ENCODE measurements at regions not wholly inside any gene's neighbourhood (a gene's known extent, or its start where the extent isn't known, plus 50 kb on each side); places are given as distances from the start of the nearest gene placed in this dataset.

- DNase-seq: no peak
Observed at GRCh38 chr17:34156741-34157589, 98.1 kb upstream of the CCL2 start.

GRCh38 chr17:34161690-34162089, 93.4 kb upstream of the CCL2 start:
- DNase-seq: no peak

- no peak for DNase-seq
Observed at GRCh38 chr17:34163123-34163522, 92.0 kb upstream of the CCL2 start.

- DNase-seq: no peak
Observed at GRCh38 chr17:34163646-34164045, 91.4 kb upstream of the CCL2 start.

- no peak for DNase-seq
Observed at GRCh38 chr17:34164837-34165236, 90.2 kb upstream of the CCL2 start.

GRCh38 chr17:34166352-34166751, 88.7 kb upstream of the CCL2 start:
- no peak for DNase-seq

GRCh38 chr17:34167354-34167753, 87.7 kb upstream of the CCL2 start:
- no peak for DNase-seq

GRCh38 chr17:34168989-34169388, 86.1 kb upstream of the CCL2 start:
- DNase-seq: no peak

- no peak for DNase-seq
Observed at GRCh38 chr17:34169496-34169895, 85.6 kb upstream of the CCL2 start.

- peak; percentile 15 to 59 for DNase-seq
Observed at GRCh38 chr17:34171245-34171818, 83.8 kb upstream of the CCL2 start.

GRCh38 chr17:34172390-34172918, 82.6 kb upstream of the CCL2 start:
- DNase-seq: no peak

- DNase-seq: no peak
Observed at GRCh38 chr17:34173241-34173640, 81.8 kb upstream of the CCL2 start.

GRCh38 chr17:34174496-34174895, 80.6 kb upstream of the CCL2 start:
- DNase-seq: no peak

GRCh38 chr17:34176440-34176839, 78.6 kb upstream of the CCL2 start:
- no peak for DNase-seq

GRCh38 chr17:34177642-34178041, 77.4 kb upstream of the CCL2 start:
- DNase-seq: no peak

- DNase-seq: no peak
Observed at GRCh38 chr17:34178092-34178491, 77.0 kb upstream of the CCL2 start.

- DNase-seq: no peak
Observed at GRCh38 chr17:34182036-34182803, 72.9 kb upstream of the CCL2 start.

GRCh38 chr17:34195987-34196386, 59.1 kb upstream of the CCL2 start:
- no peak for DNase-seq

GRCh38 chr17:34198519-34198918, 56.6 kb upstream of the CCL2 start:
- DNase-seq: no peak

- no peak for DNase-seq
Observed at GRCh38 chr17:34199454-34199853, 55.6 kb upstream of the CCL2 start.

GRCh38 chr17:34199932-34200534, 55.1 kb upstream of the CCL2 start:
- peak; percentile 68 to 80 for DNase-seq

- no peak for DNase-seq
Observed at GRCh38 chr17:34201225-34201624, 53.9 kb upstream of the CCL2 start.

- no peak for DNase-seq
Observed at GRCh38 chr17:34201767-34202166, 53.3 kb upstream of the CCL2 start.

Measured in SHP77 (cell line).